WTC11 (cell line): ENCODE measurements at regions not wholly inside any gene's neighbourhood (a gene's known extent, or its start where the extent isn't known, plus 50 kb on each side); places are given as distances from the start of the nearest gene placed in this dataset.

Experiments used
- ATAC-seq: fragments of 200-7000 bp; cut with Tn5 transposase; 2 replicates; pipeline ENCODE4 v1.10.0; 2021; ENCODE audit warnings: mild to moderate bottlenecking, moderate library complexity
- CTCF ChIA-PET: fragments of 300-600 bp; sonication (Branson Sonifier 250); formaldehyde crosslinking; loops from one replicate; lab custom pipeline; 2021; ENCODE audit warnings: antibody characterized with exemption; lab: Charles Lee
- POLR2A ChIA-PET: fragments of 350-600 bp; sonication (Branson Sonifier 250); formaldehyde crosslinking; loops from one replicate; lab custom pipeline; 2021; ENCODE audit warnings: antibody characterized with exemption; lab: Charles Lee
- DNase-seq: peaks from one replicate; pipeline ENCODE4 v3.0.0; 2021; ENCODE audit warnings: low spot score
- H3K27ac Mint-ChIP-seq: 2 replicates; pipeline ENCODE4 v1.8.0; 2021; ENCODE audit warnings: mixed read lengths
- H3K27me3 Mint-ChIP-seq: 2 replicates; pipeline ENCODE4 v1.8.0; 2021; ENCODE audit warnings: low read depth, mild to moderate bottlenecking, moderate library complexity, mixed read lengths
- H3K36me3 Mint-ChIP-seq: 2 replicates; pipeline ENCODE4 v1.8.0; 2021; ENCODE audit warnings: mixed read lengths
- H3K4me1 Mint-ChIP-seq: 2 replicates; pipeline ENCODE4 v1.8.0; 2022; ENCODE audit warnings: mixed read lengths
- H3K4me3 Mint-ChIP-seq: 2 replicates; pipeline ENCODE4 v1.8.0; 2021; ENCODE audit warnings: mild to moderate bottlenecking, moderate library complexity, mixed read lengths
- H3K9me3 Mint-ChIP-seq: 2 replicates; pipeline ENCODE4 v1.8.0; 2021; ENCODE audit warnings: mixed read lengths
- ETV6 ChIP-seq: sonication (generic); formaldehyde crosslinking; IDR thresholded peaks from 2 replicates; pipeline ENCODE4 v1.8.1; 2022; ENCODE audit warnings: mild to moderate bottlenecking, missing genetic modification reagents
- NFE2L1 ChIP-seq: sonication (generic); formaldehyde crosslinking; IDR thresholded peaks from 2 replicates; pipeline ENCODE4 v1.8.1; 2023; ENCODE audit warnings: missing genetic modification reagents
- NR3C1 ChIP-seq: sonication (generic); formaldehyde crosslinking; conservative IDR thresholded peaks from 2 replicates; pipeline ENCODE4 v1.8.1; 2023; ENCODE audit warnings: low read depth, mild to moderate bottlenecking, missing genetic modification reagents
- TCF7 ChIP-seq: sonication (generic); formaldehyde crosslinking; IDR thresholded peaks from 2 replicates; pipeline ENCODE4 v1.8.0; 2022; ENCODE audit warnings: mild to moderate bottlenecking, low read depth, missing genetic modification reagents, moderate library complexity
- USF1 ChIP-seq: sonication (generic); formaldehyde crosslinking; IDR thresholded peaks from 2 replicates; pipeline ENCODE4 v1.8.0; 2022; ENCODE audit warnings: mild to moderate bottlenecking, missing genetic modification reagents
- USF2 ChIP-seq: sonication (generic); formaldehyde crosslinking; IDR thresholded peaks from 2 replicates; pipeline ENCODE4 v1.8.1; 2023; ENCODE audit warnings: mild to moderate bottlenecking, missing genetic modification reagents, moderate library complexity
- ZNF121 ChIP-seq: sonication (generic); formaldehyde crosslinking; IDR thresholded peaks from 2 replicates; pipeline ENCODE4 v1.8.0; 2023; ENCODE audit warnings: missing genetic modification reagents
- ZNF423 ChIP-seq: fragments of 250-450 bp; sonication (Bioruptor Pico); IDR thresholded peaks from 2 replicates; pipeline ENCODE4 v2.1.2; 2022; ENCODE audit warnings: mild to moderate bottlenecking, moderate library complexity
- ZNF532 ChIP-seq: fragments of 250-450 bp; sonication (Bioruptor Pico); IDR thresholded peaks from 2 replicates; pipeline ENCODE4 v1.9.0; 2021; ENCODE audit warnings: mild to moderate bottlenecking, borderline replicate concordance
- TF ChIP-seq, protein P1 (sequence below): sonication (generic); formaldehyde crosslinking; IDR thresholded peaks from 2 replicates; pipeline ENCODE4 v1.8.1; 2022; ENCODE audit warnings: low read depth, mild to moderate bottlenecking, moderate library complexity, missing genetic modification reagents, borderline replicate concordance
- TF ChIP-seq, protein P2 (sequence below): fragments of 250-450 bp; sonication (Bioruptor Pico); IDR thresholded peaks from 2 replicates; pipeline ENCODE4 v1.8.0; 2021; ENCODE audit warnings: mild to moderate bottlenecking
- TF ChIP-seq, protein P3 (sequence below): fragments of 250-450 bp; sonication (Bioruptor Pico); IDR thresholded peaks from 2 replicates; pipeline ENCODE4 v1.9.0; 2021; ENCODE audit warnings: moderate library complexity, mild to moderate bottlenecking, inconsistent platforms, borderline replicate concordance
- TF ChIP-seq, protein P4 (sequence below): fragments of 250-450 bp; sonication (Bioruptor Pico); conservative IDR thresholded peaks from 2 replicates; pipeline ENCODE4 v1.9.0; 2021; ENCODE audit warnings: mild to moderate bottlenecking

DNA sequence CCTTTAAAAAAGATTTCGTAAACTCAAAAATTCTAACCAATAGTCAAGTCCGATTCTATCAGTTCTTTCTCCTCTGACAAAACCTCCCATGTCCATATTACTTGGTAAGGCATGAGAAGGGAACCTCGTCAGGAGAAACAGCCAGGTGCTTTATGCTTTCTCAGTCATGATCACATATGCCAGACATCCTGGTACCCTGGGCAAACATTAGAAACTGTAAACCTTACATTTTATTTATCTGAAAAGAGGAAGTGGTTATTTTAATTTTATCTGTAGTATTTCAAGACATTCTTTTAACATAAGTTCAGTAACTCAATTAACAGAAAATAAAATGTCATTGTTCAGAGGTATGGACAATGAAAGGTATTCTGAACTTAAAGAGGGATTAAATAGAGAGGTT, 474.8 kb upstream of the GBE1 start:
- TF ChIP-seq USF1 (CRISPR knock-in tag) (no peak), ZNF121 (CRISPR knock-in tag) (no peak)
- no peaks in the 10 kb centered on the region for H3K36me3 Mint-ChIP-seq
- no peak for DNase-seq
- H3K27ac Mint-ChIP-seq = no peak overlapping the region
- POLR2A ChIA-PET = no interaction called here
- no peak for ATAC-seq
- H3K27me3 Mint-ChIP-seq = no peaks in the 10 kb centered on the region
- no peaks in the 10 kb centered on the region for H3K9me3 Mint-ChIP-seq
- CTCF ChIA-PET = no interaction called here
- peaks cover under 1% of the 10 kb centered on the region; the same call in 1 of the 2 replicates for H3K4me1 Mint-ChIP-seq
- no peak overlapping the region for H3K4me3 Mint-ChIP-seq

DNA sequence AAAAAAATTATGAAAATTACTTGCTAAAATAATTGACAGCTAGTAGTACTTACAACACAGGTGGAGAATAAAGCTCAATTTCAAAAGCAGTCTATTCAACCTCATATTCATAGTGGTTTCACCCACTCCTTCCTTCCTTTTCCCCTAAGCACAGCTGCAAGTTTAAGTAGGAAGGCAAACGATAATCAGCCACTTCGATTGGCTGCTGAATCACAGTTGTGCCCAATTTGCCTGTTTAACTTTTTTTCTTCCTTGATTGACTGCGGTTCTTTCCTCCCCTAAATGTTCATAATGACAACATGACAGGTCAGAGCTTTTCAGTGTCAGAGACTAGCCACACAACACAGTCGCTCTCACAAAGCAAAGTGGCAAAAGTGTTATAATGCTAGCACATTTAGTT, 468.0 kb upstream of the GBE1 start:
- Mint-ChIP-seq H3K27me3 (no peaks in the 10 kb centered on the region), H3K9me3 (0 out of 2 replicates have a peak, but pooled peaks cover 3% of the 10 kb centered on the region), H3K4me3 (no peak overlapping the region), H3K4me1 (peaks cover 5% of the 10 kb centered on the region), H3K27ac (no peak overlapping the region), H3K36me3 (no peaks in the 10 kb centered on the region)
- ATAC-seq (no peak), DNase-seq (no peak)
- ChIA-PET CTCF (no interaction called here), POLR2A (no interaction called here)
- TF ChIP-seq, protein P1, sequence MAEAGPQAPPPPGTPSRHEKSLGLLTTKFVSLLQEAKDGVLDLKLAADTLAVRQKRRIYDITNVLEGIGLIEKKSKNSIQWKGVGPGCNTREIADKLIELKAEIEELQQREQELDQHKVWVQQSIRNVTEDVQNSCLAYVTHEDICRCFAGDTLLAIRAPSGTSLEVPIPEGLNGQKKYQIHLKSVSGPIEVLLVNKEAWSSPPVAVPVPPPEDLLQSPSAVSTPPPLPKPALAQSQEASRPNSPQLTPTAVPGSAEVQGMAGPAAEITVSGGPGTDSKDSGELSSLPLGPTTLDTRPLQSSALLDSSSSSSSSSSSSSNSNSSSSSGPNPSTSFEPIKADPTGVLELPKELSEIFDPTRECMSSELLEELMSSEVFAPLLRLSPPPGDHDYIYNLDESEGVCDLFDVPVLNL (CRISPR knock-in tag) = no peak
- TF ChIP-seq, protein P2, sequence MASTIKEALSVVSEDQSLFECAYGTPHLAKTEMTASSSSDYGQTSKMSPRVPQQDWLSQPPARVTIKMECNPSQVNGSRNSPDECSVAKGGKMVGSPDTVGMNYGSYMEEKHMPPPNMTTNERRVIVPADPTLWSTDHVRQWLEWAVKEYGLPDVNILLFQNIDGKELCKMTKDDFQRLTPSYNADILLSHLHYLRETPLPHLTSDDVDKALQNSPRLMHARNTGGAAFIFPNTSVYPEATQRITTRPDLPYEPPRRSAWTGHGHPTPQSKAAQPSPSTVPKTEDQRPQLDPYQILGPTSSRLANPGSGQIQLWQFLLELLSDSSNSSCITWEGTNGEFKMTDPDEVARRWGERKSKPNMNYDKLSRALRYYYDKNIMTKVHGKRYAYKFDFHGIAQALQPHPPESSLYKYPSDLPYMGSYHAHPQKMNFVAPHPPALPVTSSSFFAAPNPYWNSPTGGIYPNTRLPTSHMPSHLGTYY (CRISPR knock-in tag) = no peak
- TF ChIP-seq, protein P3, sequence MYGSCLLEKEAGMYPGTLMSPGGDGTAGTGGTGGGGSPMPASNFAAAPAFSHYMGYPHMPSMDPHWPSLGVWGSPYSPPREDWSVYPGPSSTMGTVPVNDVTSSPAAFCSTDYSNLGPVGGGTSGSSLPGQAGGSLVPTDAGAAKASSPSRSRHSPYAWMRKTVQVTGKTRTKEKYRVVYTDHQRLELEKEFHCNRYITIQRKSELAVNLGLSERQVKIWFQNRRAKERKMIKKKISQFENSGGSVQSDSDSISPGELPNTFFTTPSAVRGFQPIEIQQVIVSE (CRISPR knock-in tag) = no peak
- TF ChIP-seq, protein P4, sequence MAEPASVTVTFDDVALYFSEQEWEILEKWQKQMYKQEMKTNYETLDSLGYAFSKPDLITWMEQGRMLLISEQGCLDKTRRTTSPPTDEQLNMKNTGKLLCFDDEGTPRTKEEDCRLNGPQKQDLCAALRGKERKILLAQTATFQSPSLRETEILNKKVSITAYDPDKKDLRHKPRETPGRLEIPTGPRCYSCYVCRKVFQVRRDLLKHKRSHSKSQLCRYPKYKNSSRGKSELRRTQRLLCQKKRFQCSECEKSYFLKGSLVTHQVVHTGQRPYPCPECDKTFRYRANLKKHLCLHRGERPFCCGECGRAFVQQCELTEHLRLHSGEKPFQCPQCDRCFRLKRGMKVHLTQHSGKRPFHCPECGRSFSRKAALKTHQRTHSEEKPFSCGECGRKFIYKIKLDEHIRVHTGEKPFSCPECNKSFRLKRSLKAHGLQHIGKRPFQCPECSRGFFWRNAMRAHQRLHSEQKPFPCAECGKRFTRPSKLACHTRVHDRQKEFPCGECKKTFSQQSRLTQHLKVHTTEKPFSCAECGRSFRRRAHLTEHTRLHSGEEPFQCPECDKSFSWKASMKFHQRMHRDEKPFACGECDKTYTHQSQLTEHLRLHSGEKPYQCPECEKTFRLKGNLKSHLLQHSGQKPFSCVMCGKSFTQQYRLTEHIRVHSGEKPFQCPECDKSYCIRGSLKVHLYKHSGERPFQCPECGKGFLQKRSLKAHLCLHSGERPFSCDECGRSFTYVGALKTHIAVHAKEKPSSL (CRISPR knock-in tag) = no peak
- TF ChIP-seq ZNF532 (CRISPR knock-in tag) (no peak), NFE2L1 (CRISPR knock-in tag) (no peak), NR3C1 (CRISPR knock-in tag) (no peak), ZNF423 (CRISPR knock-in tag) (no peak), USF2 (CRISPR knock-in tag) (no peak), ETV6 (CRISPR knock-in tag) (no peak), TCF7 (CRISPR knock-in tag) (no peak)
